Fibroblast of the aortic adventitia (primary cell): ENCODE measurements at regions not wholly inside any gene's neighbourhood (a gene's known extent, or its start where the extent isn't known, plus 50 kb on each side); places are given as distances from the start of the nearest gene placed in this dataset.

ENCODE experiments used
- DNase-seq: peaks from one replicate; pipeline ENCODE4 v3.0.0-alpha.2; 2010; ENCODE audit warnings: low read depth
- H3K4me3 ChIP-seq: 2 replicates; pipeline ENCODE4 v1.5.1; 2011; ENCODE audit warnings: low read depth, mild to moderate bottlenecking, control low read depth, low read length, moderate library complexity
- TF ChIP-seq, protein P1 (sequence below): IDR thresholded peaks from 2 replicates; pipeline ENCODE4 v1.5.1; 2011; ENCODE audit warnings: mild to moderate bottlenecking, low read length, control low read depth, inconsistent platforms; ENCODE audit not compliant: insufficient read depth

DNA sequence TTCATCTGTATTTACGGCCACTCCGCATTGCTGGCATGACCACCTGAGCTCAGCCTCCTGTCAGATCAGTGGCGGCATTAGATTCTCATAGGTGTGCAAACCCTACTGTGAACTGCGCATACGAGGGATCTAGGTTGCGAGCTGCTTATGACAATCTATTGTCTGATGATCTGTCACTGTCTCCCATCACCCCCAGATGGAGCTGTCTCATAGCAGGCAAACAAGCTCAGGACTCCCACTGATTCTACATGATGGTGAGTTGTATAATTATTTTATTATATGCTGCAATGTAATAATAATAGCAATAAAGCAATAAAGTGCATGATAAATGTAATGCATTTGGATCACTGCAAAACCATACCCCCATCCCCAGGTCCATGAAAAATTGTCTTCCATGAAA lies 1172.9 kb upstream of the AUTS2 start:
- no peak overlapping the region for H3K4me3 ChIP-seq
- TF ChIP-seq, protein P1, sequence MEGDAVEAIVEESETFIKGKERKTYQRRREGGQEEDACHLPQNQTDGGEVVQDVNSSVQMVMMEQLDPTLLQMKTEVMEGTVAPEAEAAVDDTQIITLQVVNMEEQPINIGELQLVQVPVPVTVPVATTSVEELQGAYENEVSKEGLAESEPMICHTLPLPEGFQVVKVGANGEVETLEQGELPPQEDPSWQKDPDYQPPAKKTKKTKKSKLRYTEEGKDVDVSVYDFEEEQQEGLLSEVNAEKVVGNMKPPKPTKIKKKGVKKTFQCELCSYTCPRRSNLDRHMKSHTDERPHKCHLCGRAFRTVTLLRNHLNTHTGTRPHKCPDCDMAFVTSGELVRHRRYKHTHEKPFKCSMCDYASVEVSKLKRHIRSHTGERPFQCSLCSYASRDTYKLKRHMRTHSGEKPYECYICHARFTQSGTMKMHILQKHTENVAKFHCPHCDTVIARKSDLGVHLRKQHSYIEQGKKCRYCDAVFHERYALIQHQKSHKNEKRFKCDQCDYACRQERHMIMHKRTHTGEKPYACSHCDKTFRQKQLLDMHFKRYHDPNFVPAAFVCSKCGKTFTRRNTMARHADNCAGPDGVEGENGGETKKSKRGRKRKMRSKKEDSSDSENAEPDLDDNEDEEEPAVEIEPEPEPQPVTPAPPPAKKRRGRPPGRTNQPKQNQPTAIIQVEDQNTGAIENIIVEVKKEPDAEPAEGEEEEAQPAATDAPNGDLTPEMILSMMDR, result no peak
- DNase-seq, result no peak

DNA sequence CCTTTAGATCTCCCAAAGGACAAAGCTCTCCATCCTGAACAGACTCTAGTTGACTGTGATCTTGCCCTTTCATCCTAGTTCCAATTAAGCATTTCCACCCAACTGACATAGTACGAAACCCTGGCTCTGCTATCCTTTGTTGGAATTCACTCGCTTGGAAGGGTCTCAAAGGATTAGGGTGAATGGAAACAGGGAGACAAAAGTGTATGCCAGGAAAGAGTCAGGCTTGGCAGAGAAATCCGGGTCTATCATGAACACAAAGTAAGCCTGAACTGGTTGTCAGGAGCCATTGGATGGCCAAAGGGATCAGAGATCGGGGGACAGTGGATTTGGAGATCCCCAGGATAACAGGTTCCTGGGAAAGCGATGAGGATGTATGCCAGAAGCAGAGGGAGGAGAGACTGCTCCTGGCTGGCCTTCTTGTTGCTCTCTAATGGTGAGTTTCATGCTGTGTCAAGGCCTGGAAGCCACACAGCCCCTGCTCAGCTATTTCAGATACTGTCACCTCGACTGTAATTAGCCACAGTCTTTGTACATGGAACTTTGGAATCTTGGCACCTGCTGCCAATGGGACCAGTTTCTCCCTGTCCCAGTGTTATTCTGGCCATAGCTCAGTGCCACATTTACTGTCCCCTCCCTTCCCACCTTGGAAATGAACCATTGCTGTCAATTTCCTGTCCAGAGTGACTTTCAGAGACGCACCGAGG lies 1168.7 kb upstream of the AUTS2 start:
- H3K4me3 ChIP-seq, result no peak overlapping the region
- DNase-seq, result no peak
- TF ChIP-seq, protein P1, result no peak

DNA sequence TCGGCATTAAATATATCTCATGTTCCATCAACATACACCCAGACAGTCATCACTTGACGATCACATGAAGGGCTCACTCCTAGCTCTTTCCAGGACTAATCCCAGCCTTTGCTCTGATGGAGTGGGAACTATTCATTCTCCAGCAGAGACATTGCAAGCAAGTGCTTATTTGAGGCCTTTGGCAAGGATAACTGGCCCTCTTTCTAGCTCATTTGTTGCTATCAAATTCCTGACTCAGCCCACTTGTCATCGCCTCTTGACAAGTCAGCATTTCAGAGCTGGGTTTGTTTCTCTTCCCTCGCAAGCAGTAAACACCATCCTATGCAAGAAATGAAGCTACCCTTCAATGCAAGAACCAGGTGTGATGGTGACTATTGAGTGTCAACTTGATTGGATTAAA lies 1165.7 kb upstream of the AUTS2 start:
- H3K4me3 ChIP-seq, result no peak overlapping the region
- DNase-seq, result peak; percentile 15
- TF ChIP-seq, protein P1, result no peak

DNA sequence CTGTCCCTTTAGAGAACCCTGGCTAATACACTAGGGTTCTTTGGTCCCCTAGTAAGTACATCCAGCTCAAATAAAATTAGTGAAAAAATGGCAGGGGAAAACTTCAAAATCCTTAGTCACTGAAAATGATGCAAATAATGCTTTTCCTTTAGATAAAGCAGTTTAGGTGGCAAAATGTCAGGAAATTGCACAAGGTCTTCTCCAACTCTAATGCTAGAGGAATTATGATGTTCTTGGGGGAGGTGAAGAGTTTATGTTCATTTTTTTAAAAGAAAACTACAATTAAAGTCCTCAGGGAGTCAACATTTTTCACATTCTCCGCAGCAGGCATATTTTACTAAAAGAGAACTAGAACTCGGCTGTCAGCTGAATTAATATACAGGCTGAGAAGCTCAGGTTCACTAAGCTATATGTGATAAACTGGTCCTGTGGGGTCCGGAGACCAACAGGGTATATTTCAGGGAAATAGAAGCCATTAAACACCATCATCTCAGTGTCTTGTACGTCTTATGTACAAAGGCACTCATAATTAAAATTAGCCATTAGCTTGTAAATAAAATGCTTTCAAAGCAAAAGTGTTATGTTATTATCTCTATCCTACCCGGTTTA lies 1164.7 kb upstream of the AUTS2 start:
- H3K4me3 ChIP-seq, result no peak overlapping the region
- peak; percentile 51 for DNase-seq
- TF ChIP-seq, protein P1, result no peak

DNA sequence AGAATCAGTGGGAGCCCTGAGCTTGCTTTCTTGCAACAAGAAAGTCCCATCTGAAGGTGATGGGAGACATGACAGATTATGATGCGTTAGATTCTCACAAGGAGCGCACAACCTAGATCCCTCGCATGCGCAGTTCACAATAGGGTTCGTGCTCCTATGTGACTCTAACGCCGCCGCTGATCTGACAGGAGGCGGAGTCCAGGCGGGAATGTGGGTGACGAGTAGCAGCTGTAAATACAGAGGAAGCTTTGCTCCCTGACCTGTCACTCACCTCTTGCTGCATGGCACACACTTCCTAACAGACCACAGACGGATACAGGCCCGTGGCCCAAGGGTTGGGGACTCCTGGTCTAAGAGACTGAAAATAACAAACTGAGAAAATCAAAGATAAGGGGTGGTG lies 1163.4 kb upstream of the AUTS2 start:
- DNase-seq, result no peak
- TF ChIP-seq, protein P1, result no peak
- no peak overlapping the region for H3K4me3 ChIP-seq

DNA sequence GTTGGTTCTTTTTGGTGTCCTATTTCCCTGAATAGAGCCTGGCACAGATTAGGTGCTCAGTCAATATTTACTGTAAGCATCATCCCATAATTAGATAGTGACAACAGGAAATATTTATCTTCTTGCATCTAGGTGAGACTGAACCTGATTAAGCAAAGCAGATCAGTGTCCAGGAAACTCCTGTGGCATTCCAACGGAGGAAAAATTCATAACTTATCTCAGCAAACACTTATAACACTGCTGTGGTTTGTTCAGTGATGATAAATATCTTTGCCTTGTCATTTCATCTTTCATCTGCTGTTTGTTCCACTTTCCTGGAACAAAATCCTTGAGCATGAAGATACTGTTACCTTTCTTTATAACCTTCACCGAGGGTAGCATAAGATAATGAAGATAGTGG lies 1160.3 kb upstream of the AUTS2 start:
- H3K4me3 ChIP-seq, result no peak overlapping the region
- TF ChIP-seq, protein P1, result no peak
- DNase-seq, result no peak
